GM12874 (cell line): ENCODE measurements at regions not wholly inside any gene's neighbourhood (a gene's known extent, or its start where the extent isn't known, plus 50 kb on each side); places are given as distances from the start of the nearest gene placed in this dataset.

Experiments
- TF ChIP-seq, protein P1 (sequence below): IDR thresholded peaks from 2 replicates; pipeline ENCODE4 v1.5.1; 2011; ENCODE audit warnings: low read depth, mild to moderate bottlenecking, control low read depth, low read length, moderate library complexity; ENCODE audit not compliant: insufficient read depth

DNA sequence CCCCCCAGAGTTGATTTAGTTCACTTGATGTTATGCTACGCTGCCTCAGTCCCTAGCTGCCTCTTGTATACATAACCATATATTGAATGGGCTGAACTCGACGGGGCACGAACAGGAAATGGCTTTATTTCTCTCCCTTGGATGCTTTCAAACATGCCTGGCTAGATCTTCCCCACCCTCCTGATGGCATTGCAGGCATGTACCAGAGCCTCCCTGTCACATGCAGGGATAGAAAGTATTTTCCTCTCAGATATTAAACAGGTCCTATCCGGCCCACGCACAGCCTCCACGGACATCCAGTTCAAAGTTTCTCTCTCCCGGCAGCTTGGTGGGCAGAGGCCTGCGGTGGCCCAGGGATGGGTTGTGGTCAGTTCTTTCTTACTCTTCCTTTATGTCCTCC lies 422.1 kb downstream of the RPS24 start:
- TF ChIP-seq, protein P1, sequence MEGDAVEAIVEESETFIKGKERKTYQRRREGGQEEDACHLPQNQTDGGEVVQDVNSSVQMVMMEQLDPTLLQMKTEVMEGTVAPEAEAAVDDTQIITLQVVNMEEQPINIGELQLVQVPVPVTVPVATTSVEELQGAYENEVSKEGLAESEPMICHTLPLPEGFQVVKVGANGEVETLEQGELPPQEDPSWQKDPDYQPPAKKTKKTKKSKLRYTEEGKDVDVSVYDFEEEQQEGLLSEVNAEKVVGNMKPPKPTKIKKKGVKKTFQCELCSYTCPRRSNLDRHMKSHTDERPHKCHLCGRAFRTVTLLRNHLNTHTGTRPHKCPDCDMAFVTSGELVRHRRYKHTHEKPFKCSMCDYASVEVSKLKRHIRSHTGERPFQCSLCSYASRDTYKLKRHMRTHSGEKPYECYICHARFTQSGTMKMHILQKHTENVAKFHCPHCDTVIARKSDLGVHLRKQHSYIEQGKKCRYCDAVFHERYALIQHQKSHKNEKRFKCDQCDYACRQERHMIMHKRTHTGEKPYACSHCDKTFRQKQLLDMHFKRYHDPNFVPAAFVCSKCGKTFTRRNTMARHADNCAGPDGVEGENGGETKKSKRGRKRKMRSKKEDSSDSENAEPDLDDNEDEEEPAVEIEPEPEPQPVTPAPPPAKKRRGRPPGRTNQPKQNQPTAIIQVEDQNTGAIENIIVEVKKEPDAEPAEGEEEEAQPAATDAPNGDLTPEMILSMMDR: no peak

DNA sequence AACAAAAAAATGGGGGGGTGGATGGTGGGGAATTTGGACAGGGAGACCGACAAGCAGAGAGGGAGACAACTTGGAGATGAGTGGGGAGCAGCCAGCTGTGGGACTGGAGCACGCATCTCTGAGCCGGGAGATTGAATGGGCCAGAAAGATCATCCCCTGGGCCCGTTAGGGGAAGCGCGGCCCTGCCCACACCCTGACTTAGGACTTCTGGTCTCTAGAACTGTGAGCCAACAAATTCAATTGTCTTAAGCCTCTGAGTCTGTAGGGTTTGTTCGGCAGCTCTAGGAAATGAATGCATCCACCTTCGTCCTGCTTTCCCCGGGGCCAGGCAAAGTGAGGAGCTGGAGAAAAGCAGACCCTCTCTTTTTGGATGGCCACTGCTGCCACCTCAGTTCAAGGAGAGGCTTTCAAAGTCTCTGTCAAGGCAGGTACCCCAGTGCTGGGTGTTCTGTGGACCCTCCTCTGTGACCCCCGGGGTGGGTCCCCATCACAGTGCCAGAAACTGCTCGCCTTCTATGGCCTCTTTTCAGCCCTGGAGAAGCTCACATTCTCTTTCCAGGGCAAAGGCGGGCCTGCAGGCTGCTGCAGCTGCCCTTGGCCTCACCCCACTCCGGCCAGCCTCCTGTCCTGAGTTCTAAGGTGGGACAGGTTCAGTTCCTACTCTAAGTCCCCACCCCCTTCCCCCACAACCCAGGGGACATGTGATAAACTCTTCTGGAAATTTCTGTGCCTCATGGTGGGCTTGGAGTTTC lies 423.2 kb downstream of the RPS24 start:
- TF ChIP-seq, protein P1: no peak

DNA sequence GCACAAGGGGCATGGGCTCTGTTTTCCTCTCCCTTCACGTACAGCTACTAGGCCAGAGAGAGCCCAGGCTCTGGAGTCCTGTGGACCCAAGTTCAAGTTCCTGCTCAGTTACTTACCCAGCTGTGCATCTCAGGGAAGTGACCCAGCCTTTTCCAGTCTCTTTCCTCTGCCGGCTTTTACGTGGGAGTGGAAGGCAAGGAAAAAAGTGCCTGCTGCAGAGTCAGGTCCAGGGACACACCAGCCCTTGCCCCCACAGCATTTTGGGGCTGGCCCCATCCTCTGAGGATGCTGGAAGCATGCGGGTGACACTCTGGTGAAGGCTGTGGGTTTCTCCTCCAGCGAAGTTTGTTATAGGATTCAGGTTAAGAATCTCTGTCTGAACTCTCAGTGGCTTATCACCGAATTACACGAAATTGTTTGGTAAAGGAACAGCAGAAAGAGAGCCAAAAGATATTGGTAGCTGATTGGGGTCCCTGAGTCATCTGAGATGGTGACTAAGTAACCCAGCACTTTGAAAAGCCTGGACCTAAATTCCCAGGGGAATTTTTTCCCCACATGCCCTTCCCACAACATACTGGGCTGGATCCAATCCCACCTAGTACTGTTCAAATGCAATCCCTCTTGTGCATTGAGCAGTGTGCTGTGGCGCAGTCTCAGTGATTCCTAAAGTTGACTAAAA lies 424.3 kb downstream of the RPS24 start:
- TF ChIP-seq, protein P1: no peak

DNA sequence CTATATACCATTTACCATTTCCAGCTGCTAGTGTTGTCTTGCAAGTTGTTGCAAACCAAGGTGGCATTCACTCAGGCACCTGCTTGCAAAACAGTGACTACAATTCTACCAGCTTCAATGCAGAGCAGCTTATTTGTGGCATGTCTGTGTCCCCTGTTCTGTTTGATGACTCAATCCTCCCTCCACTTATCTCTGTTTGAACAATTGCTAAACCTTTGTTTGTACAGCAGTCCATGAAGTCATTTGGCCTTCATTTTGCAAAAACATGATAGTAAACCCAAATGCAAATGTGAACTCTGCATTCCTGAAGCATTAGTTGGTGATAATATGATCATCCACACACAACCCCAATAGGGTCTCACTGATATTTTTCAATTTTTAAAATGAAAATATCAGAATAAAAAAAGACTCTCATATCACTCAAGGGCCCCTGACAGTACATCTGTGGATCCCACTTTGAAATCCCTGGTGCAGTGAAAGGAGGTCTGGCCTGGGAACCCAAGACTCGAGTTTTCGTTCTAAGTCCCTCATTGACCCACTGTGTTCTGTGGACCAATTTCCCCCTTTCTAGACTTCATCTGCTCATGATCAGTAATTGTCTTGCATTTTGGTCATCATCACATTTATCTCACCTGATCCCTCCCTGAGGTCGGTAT lies 425.4 kb downstream of the RPS24 start:
- TF ChIP-seq, protein P1: no peak

DNA sequence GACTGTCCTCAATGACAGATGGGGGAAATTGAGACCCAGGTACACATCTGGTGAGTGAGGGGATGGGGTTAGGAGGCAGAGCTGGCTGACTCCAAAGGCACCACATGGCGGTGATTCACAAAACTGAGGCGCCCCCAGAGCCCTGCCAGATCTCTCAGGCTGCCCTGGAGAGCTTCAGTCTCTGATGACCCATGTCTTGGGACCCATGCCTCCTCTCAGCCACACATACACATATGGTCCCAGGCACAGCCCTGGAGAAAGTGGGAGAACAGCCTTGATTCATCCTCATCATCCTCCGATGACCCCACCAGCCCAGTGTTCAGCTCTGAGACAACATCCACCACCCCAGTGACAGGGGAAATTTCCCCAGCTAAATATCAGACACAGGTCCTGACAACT lies 426.0 kb downstream of the RPS24 start:
- TF ChIP-seq, protein P1: no peak

DNA sequence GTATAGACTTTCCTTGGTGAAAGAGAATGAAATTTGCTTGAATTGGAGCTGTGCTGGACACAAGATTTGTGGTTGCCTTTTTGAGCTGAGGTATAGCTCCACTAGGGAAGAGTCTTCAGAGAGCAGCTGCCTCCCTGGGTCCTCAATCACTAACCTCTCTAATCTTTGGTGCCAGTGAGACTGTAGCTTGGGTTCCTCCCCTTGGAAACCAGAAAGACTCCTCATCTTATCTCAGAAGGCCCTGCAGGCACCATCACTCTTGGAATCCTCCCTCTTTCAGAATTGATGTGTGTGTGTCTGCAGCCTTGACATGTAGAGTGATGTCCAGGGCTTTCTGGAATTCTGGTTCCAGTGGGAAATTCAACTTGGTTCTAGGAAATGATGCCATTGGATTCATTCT lies 426.5 kb downstream of the RPS24 start:
- TF ChIP-seq, protein P1: no peak

DNA sequence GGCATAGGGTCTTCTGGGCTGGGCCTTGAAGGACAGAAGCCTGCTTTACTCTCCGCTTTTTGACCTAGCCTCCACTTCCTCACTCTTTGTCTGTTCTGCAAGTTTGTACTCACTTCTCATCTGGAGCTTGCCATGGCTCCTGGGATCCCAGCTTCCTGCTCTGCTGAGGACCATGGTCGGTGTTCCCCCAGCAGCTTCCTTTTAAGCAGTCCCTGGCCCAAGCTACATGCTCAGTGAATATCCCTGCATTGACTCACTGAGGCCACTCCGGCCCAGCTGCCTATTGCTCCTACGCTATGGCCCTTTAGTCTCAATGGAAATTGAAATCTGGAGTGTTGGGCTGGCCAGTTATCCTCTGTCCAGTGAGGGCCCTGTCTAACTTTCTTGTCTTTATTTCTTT lies 427.7 kb downstream of the RPS24 start:
- TF ChIP-seq, protein P1: no peak
